Smooth muscle cell (in vitro differentiated cells): ENCODE measurements at regions not wholly inside any gene's neighbourhood (a gene's known extent, or its start where the extent isn't known, plus 50 kb on each side); places are given as distances from the start of the nearest gene placed in this dataset.

Experiments
- DNase-seq: peaks from one replicate; lab custom pipeline; 2025; ENCODE audit not compliant: unreplicated experiment; lab: John Stamatoyannopoulos, UW
- H2AFZ ChIP-seq: fragments of 200-600 bp; sonication (generic); 2 replicates; pipeline ENCODE4 v1.6.0; 2016; ENCODE audit warnings: antibody characterized with exemption, low read depth, mild to moderate bottlenecking
- H3F3A ChIP-seq: fragments of 200-600 bp; sonication (generic); 2 replicates; pipeline ENCODE4 v1.6.0; 2017; ENCODE audit warnings: antibody characterized with exemption, low read depth
- H3K27ac ChIP-seq: fragments of 200-600 bp; sonication (generic); 2 replicates; pipeline ENCODE4 v1.5.1; 2016; ENCODE audit warnings: low read depth, mild to moderate bottlenecking
- H3K27me3 ChIP-seq: fragments of 200-600 bp; sonication (generic); 2 replicates; pipeline ENCODE4 v1.6.1; 2016; ENCODE audit warnings: low read depth, mild to moderate bottlenecking
- H3K36me3 ChIP-seq: fragments of 200-600 bp; sonication (generic); 2 replicates; pipeline ENCODE4 v1.5.1; 2016; ENCODE audit warnings: low read depth
- H3K4me1 ChIP-seq: fragments of 200-600 bp; sonication (generic); 2 replicates; pipeline ENCODE4 v1.5.1; 2016; ENCODE audit warnings: low read depth
- H3K4me2 ChIP-seq: fragments of 200-600 bp; sonication (generic); 2 replicates; pipeline ENCODE4 v1.6.0; 2016; ENCODE audit warnings: mild to moderate bottlenecking
- H3K4me3 ChIP-seq: fragments of 200-600 bp; sonication (generic); 2 replicates; pipeline ENCODE4 v1.5.1; 2016; ENCODE audit warnings: mild to moderate bottlenecking
- H3K79me2 ChIP-seq: fragments of 200-600 bp; sonication (generic); 2 replicates; pipeline ENCODE4 v1.6.0; 2016; ENCODE audit warnings: low read depth, mild to moderate bottlenecking
- H3K9ac ChIP-seq: fragments of 200-600 bp; sonication (generic); 2 replicates; pipeline ENCODE4 v1.6.0; 2016; ENCODE audit warnings: low read depth
- H3K9me3 ChIP-seq: fragments of 200-600 bp; sonication (generic); replicated peaks from 2 replicates; pipeline ENCODE4 v1.5.1; 2016; ENCODE audit warnings: low read depth
- H4K20me1 ChIP-seq: fragments of 200-600 bp; sonication (generic); 2 replicates; pipeline ENCODE4 v1.6.0; 2016; ENCODE audit warnings: low read depth
- WGBS: methylation state at CpG from one replicate; pipeline ENCODE4 v1.1.7; 2016; ENCODE audit warnings: low lambda C conversion rate; 5-methylcytosine and 5-hydroxymethylcytosine counted together
- TF ChIP-seq, protein P1 (sequence below): fragments of 200-600 bp; sonication (generic); IDR thresholded peaks from 2 replicates; pipeline ENCODE4 v1.5.1; 2017; ENCODE audit warnings: borderline replicate concordance, mild to moderate bottlenecking, antibody characterized with exemption; ENCODE audit not compliant: insufficient read depth, poor library complexity, severe bottlenecking

DNA sequence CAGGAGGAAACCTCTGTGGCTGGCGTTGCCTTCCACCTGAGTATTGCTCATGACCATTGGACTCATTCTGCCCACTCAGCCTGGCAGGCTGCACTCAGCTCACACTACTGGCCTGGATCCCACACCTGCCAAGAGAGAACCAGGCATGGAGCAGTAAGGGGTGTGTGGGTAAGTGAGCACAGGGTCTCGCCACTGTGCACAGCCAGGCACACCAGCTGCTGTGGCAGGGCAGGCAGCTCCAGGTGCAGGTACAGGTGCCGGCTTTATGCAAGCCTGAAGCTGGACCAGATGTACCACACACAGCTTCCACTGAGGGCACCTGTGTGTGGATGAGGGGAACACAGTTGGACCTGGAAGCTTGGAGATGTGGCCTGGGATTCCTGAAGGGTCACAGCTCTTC lies 295.2 kb upstream of the SNX7 start:
- H3K4me1 ChIP-seq: no peaks in the 10 kb centered on the region
- H3K4me3 ChIP-seq: no peak overlapping the region
- H3K9ac ChIP-seq: no peak overlapping the region
- H4K20me1 ChIP-seq: no peaks in the 10 kb centered on the region
- no peak overlapping the region for H3K27ac ChIP-seq
- H3K4me2 ChIP-seq: no peak overlapping the region
- H3K79me2 ChIP-seq: no peaks in the 10 kb centered on the region
- TF ChIP-seq, protein P1, sequence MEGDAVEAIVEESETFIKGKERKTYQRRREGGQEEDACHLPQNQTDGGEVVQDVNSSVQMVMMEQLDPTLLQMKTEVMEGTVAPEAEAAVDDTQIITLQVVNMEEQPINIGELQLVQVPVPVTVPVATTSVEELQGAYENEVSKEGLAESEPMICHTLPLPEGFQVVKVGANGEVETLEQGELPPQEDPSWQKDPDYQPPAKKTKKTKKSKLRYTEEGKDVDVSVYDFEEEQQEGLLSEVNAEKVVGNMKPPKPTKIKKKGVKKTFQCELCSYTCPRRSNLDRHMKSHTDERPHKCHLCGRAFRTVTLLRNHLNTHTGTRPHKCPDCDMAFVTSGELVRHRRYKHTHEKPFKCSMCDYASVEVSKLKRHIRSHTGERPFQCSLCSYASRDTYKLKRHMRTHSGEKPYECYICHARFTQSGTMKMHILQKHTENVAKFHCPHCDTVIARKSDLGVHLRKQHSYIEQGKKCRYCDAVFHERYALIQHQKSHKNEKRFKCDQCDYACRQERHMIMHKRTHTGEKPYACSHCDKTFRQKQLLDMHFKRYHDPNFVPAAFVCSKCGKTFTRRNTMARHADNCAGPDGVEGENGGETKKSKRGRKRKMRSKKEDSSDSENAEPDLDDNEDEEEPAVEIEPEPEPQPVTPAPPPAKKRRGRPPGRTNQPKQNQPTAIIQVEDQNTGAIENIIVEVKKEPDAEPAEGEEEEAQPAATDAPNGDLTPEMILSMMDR: no peak
- H3F3A ChIP-seq: no peaks in the 10 kb centered on the region
- no peak for DNase-seq
- no peaks in the 10 kb centered on the region for H3K36me3 ChIP-seq
- H3K9me3 ChIP-seq: no peaks in the 10 kb centered on the region
- H3K27me3 ChIP-seq: no peaks in the 10 kb centered on the region
- 98% methylated on average over 3 of the region's 3 CpGs for WGBS
- no peak overlapping the region for H2AFZ ChIP-seq

DNA sequence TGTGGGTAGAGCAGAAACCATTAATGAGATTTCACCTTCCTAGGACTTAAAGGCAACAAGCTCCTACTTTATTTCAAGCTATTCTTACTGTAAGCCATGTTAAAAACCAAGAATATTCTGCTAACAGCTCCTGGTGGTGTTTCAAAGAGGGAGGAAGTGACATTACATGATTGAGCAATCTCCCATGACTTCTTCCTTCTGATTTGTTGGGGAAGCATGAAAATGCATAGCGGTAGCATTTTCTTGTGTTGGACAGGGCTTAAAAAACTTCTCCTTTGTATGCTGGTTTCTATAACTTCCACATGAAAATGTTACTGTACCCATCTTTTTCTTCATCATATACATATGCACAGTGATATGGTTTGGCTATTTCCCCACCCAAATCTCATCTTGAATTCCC lies 297.0 kb upstream of the SNX7 start:
- Histone ChIP-seq H3F3A (no peaks in the 10 kb centered on the region), H3K9ac (no peak overlapping the region), H3K9me3 (no peaks in the 10 kb centered on the region), H3K4me3 (no peak overlapping the region), H3K36me3 (no peaks in the 10 kb centered on the region), H3K27ac (no peak overlapping the region), H2AFZ (no peak overlapping the region), H3K27me3 (no peaks in the 10 kb centered on the region), H3K4me1 (no peaks in the 10 kb centered on the region), H3K79me2 (no peaks in the 10 kb centered on the region), H3K4me2 (no peak overlapping the region), H4K20me1 (no peaks in the 10 kb centered on the region)
- TF ChIP-seq, protein P1: no peak
- DNase-seq: no peak
- 95% methylated on average over 1 of the region's 1 CpG for WGBS

DNA sequence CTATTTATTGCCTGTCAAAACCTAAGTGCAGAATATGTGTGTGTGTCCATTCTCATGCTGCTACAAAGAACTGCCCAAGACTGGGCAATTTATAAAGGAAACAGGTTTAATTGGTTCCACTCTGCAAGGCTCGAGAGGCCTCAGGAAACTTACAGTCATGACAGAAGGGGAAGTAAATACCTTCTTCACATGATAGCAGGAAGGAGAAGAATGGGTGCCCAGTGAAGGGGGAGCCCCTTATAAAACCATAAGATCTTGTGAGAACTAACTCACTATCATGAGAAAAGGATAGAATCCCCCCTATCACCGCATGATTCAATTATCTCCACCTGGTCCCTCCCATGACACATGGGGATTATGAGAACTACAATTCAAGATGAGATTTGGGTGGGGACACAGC lies 300.7 kb upstream of the SNX7 start:
- no peak for DNase-seq
- Histone ChIP-seq H3K4me2 (no peak overlapping the region), H3K36me3 (no peaks in the 10 kb centered on the region), H4K20me1 (no peaks in the 10 kb centered on the region), H3K27me3 (no peaks in the 10 kb centered on the region), H3F3A (no peaks in the 10 kb centered on the region), H3K9me3 (no peaks in the 10 kb centered on the region), H2AFZ (no peak overlapping the region), H3K79me2 (no peaks in the 10 kb centered on the region), H3K4me3 (no peak overlapping the region), H3K9ac (no peak overlapping the region), H3K27ac (no peak overlapping the region), H3K4me1 (no peaks in the 10 kb centered on the region)
- TF ChIP-seq, protein P1: no peak
- WGBS: 96% methylated on average over 2 of the region's 2 CpGs

DNA sequence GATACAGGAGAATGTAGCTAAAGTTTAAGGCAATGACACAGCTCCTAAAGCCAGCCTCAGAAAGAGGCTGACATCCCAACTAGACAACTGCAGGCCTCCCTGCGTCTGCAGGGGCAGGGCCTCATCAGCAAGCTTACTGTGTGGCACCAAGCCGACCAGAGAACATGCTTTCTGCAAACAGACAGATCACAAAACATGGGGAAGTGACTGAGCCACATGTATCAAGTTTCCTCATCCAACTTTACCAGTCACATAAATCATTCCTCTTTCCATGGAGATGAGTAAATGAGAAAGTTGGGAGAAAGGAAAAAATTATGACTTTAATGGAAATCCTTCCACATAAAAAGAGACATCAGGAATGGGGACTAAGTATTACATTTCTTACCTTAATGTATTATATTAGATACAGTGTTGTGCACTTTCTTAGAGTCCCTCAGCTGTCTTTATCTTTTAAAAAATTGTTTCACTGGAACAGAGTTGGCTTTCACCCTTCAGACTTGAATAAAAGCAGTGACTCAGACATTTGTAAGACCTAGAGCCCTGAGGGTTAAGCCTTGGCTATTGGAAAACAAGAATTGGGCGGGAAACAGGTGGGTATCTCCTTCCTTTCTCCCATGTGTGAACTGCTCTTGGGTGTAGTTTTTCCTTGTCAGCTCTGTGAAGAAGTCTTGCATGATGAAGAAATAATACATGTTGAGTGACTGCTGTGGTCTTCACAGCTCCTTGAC lies 305.7 kb upstream of the SNX7 start:
- H3K79me2 ChIP-seq: no peaks in the 10 kb centered on the region
- H3K27me3 ChIP-seq: no peaks in the 10 kb centered on the region
- H3K9me3 ChIP-seq: no peaks in the 10 kb centered on the region
- H3K4me3 ChIP-seq: no peak overlapping the region
- no peaks in the 10 kb centered on the region for H3F3A ChIP-seq
- H2AFZ ChIP-seq: peak overlapping the region; percentile 59
- no peaks in the 10 kb centered on the region for H3K4me1 ChIP-seq
- WGBS: 46% methylated on average over 3 of the region's 3 CpGs
- no peaks in the 10 kb centered on the region for H4K20me1 ChIP-seq
- H3K27ac ChIP-seq: peak overlapping the region; percentile 12
- TF ChIP-seq, protein P1: no peak
- peak overlapping the region; percentile 7 for H3K4me2 ChIP-seq
- H3K36me3 ChIP-seq: no peaks in the 10 kb centered on the region
- DNase-seq: no peak
- no peak overlapping the region for H3K9ac ChIP-seq
